Brain pericyte (primary cell): ENCODE measurements at regions not wholly inside any gene's neighbourhood (a gene's known extent, or its start where the extent isn't known, plus 50 kb on each side); places are given as distances from the start of the nearest gene placed in this dataset.
"Not testable (repeated sequence)": the region's sequence is repeated elsewhere in the genome, so short reads cannot be mapped to it uniquely, and the experiment has no call there.

Experiments
- DNase-seq: peaks from one replicate; pipeline ENCODE4 v3.0.0-alpha.2; 2012; ENCODE audit warnings: low read depth, low spot score

DNA sequence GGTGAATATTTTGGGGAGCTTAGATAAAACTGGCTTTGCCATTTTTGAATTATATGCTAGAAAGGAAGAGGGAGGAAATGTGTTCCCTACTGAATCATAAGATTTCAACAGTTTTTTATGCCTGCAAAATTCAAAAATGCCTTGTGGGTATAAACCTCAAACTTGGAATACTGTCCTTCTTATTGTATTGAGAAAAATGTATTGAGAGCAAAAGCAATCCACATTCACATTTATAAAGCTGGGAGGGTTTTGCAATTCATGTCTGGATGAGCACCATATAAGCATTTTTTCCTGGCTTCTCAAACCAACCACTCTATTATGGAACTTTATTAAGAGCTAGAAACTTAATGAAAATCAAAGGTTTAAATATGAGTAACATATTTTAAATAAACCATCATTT lies 289.8 kb downstream of the PCDH7 start:
- DNase-seq: no peak

DNA sequence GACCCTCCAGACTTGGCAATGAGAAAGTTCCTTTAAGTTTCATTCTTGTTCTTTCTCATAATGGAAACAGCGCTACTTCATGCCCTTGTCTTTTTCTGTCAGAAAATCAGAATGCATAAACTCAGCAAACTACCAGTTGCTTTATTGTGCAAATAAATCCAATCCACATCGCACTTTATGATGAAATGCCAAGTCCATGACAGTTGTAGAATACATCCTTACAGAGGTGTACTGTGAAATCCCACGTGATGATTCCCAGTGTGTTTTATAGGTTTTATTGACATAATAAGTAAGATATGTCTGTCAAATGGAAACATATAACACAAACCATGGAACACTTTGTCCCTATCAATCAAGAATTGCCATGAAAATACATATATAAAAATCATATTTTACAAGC lies 295.0 kb downstream of the PCDH7 start:
- no peak for DNase-seq

DNA sequence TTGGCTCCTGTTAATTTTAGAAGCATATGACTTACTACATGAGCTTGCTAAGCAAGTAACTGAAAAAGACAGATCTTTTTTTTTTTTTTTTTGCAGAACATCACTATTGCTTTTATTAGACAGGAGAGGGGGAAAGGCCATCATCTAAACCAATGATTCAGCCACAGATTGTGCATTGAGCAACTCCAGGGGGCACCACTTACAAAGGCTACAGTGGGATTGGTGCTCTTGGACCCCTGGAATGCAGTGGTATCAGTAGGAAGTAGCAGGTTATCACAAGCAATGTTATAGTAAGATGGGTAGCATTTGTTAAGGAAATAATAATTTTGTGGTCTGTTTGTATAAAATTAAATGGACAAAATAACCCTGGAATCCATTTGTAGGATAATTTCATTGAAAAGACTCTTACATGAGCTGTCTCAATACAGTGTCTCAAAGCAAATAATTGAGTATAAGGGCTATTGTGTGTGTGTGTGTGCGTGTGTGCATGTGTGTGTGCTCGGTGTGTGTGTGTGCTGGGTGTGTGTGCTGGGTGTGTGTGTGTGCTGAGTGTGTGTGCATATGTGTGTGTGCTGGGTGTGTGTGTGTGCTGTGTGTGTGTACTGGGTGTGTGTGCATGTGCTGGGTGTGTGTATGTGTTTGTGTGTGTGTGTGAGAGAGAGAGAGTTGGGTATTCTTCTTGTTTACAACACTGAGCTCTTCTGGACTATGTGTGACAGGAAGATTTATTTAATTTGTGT lies 296.3 kb downstream of the PCDH7 start:
- no peak for DNase-seq

DNA sequence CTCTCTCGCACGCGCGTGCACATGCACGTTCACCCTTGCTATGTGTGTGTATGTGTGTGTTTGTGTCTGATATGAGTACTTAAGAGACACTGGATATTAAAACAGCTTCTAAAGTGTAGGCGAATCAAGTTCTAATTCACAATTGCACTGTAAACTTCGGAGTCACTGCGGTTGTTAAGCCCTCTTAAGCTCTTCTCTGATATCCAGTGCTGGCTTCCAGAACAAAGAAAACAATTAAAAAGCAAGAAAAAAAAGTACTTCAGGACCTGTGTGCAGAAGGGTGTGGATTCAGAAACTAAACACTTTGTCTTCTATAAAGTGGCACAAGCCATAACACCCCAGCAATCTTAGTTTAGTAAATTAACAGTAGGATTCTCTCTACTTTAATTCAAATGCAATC lies 300.2 kb downstream of the PCDH7 start:
- DNase-seq: no peak

DNA sequence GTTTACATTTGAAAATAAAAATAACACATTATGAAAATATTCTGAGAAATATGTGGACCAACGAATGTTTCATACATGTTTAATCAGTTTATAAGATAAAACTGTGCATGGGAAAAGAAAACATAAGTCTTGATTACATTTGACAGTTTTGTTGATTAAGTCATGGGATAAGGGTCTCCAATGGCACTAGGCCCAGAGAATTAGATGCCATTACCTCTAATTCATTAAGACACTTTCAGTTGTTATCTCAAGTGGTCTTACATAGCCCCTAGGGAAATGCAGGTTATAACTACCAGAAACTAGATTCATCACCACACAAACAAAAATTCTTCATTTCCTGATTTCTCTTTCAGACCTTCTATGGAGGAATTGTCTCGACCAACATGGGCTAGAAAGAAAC lies 300.8 kb downstream of the PCDH7 start:
- DNase-seq: no peak

DNA sequence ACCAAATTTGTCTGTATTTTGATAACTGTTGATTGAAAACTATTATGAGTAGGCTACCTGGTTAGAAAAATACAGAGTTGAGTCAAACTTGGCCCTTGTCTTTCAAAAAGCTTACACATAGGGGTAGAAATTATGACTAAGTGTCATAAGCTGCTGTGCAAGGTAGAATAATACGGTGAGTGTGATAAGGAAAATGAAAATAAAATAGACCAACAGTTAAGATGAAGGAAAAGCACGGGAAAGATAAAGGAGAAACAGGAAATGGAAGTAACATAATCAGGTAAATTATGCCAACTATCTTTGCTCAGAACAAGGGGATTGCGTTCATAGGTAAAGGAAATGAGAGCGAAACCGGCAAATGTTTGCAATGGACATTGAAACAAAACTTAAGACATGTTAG lies 302.5 kb downstream of the PCDH7 start:
- no peak for DNase-seq

DNA sequence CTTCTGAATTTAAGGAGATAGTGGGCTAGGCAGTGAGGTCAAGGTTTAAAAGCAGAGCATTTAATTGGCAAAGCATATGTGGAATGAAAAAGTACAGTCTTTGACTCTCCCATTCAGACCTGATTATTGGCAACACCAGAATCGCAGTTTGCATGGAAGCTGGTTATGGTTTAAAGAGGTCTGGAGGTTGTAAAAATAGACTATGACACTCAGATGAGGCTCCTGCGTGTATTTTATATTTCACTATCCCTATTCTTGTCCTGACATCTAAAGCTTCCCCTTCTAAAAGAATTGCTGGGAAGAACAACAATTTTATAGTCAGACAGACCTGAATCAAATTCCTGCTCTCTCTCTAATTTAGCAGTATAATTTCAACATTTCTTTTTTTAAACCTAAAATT lies 302.9 kb downstream of the PCDH7 start:
- no peak for DNase-seq

DNA sequence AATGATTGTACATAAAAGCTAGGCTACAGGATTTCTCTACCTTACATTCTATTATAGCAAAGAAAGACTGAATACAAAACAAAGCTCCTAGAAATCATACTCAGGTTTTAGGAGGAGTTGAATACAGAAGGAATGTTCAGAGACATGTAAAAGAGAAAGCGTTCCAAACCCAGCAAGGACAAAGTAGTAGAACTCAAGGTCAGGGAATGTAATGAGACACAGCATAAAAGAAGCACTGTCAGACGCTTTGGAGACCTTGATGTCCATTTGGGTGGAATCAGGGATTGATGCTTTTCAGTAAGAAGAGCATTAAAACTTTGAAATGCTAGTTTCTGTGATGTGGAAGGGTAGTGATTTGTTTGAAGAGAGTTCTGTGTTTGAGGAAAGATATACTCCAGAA lies 303.6 kb downstream of the PCDH7 start:
- no peak for DNase-seq

DNA sequence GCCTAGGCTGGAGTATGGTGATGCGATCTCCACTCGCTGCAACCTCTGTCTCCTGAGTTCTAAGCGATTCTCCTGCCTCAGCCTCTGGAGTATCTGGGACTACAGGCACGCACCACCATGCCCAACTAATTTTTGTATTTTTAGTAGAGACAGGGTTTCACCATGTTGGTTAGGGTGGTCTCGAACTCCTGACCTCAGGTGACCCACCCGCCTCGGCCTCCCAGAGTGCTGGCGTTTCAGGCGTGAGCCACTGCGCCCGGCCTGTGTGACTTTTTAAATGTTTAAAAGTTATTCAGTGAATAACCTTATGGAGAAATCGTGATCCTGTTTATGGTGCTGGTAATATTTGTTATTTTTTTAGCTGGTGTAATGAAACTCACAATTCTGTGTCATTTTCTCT lies 304.6 kb downstream of the PCDH7 start:
- DNase-seq: not testable (repeated sequence)

DNA sequence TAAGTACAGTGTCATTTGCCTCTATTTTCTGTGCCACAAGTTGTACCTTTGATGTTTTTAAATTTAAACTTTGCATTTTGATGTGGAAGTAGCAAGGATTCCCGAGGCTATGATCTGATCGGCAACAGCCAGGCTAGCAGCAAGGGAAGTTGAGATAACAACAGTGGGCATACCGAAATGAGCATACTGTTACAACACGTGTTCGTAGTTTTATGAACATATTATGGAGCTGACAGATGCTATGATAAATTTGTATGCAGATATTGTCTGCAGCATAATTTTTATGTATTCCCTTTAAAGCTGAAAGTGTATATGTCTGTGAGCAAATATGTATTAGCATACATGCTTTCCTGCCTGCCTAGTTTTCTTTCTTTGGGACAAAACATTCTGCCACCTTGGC lies 306.1 kb downstream of the PCDH7 start:
- no peak for DNase-seq

DNA sequence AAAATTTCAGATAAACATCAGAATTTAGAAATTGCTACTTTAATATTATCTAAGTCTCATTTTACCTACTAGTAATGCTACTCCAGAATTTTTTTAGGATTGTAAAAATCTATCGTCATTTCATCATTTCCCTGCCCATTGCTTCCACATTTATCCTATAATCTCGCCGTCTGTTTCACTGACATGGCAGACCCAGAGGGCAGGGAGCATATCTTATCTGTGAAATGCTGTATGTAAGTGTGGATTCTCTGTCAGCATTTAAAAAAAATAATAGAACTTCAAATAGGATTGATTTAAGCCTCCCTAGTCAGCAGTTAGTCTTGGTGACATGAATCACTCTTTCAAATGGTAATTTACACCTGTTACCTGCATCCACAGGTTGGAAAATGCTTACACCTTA lies 314.4 kb downstream of the PCDH7 start:
- no peak for DNase-seq

DNA sequence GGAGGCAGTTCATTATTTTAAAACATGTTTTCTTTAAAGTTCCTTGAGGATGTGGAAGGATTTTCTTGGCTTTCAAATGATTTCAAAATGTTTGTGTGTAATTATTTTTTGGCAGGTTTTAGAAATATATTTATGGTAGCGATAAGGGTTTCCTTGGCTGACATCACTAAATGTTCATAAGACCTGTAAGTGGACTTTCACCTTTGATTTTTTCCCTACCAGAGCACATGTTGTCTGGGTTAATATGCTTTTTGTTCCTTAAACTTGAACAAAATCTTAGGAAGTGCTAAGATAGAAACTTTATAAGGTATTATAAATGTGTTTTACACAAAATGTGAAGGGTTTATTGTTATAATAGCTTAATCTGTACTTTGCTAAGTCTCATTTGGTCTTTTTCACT lies 315.6 kb downstream of the PCDH7 start:
- no peak for DNase-seq

DNA sequence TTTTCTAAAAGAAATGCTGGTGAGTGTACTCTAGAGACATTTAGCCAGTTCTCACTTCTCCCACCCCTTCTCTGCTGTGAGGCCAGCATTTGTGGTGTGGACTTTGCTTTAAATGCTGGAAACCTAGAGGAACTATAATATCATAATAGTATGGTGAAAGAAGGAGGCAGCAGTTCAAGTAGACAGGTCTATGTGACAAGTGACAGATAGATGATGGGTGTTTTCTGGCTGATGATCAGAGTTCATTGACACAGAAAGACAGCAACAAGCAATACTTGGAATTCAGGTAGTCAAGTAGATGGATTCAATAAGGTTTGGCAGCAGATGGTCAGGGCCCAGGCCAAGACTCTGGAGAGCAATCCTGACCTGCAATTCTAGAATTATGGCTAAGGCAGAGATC lies 317.5 kb downstream of the PCDH7 start:
- DNase-seq: no peak

DNA sequence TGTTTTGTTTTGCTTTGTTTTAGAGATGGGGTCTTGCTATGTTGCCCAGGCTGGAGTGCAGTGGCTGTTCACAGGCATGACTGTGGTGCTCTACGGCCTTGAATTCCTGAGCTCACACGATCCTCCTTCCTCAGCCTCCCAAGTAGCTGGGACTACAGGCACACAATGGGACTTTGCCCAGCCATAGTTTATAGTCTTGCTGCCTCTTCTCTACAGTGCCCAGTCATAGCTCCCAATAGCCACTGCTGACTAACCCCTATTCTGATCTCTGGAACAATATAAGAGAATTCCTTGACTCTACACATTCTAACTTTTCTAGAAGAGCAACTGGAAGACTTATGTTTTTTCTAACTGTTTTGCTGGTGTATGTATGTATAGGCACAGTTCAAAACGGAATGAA lies 319.2 kb downstream of the PCDH7 start:
- DNase-seq: no peak

DNA sequence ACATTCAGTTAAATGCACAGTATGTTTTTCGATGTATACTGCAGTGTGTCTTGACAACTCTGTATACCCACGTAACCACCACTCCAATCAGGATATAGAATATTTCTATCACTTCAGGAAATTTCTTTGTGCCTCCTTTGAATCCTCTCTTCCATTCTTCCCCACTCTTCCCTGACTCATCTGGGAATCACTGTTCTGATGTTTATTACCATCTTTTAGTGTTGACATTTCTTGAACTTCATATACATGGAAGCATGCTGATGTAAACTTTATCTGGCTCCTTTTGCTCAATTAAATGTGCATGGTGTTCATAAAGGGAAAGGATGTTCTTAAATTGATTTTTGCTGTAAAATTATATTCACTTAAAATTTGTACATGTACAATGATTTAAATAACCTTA lies 319.9 kb downstream of the PCDH7 start:
- DNase-seq: no peak

DNA sequence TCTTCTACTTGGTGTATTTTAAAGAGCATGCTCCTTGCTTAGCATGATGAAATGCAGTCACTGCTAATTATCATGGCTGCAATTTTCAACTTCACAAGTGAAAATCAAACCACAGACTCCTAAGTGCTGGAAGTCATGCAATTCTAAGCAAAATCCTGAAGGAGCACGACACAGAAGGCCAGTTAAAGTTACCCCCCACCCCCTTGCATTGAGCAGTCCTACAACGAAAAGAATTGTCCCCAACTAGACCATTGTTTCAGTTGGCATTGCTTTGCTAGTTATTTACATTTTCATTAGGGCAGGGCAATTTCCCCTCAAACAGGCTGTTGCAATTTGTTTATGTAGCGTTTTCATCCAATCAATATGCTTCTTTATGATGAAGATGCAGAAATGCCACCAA lies 321.2 kb downstream of the PCDH7 start:
- no peak for DNase-seq

DNA sequence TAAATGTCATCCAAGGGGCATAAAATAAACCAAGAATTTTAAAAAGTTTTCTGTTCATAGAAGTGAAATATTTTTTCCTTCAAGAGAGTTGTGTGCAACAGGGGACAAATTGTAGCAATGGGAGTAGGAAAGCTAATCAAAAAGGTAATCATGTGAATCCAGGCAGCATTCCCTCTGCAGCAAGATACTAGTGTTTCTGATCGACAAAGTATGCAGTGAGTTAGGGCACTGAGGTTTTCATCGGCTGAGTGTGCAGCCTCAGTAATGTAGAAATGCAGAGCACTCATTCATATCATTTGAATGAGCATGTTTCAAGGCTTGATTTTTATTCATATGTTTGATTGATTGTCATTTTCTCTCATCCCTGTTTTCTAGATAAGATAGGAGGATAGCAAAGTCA lies 321.7 kb downstream of the PCDH7 start:
- DNase-seq: no peak

DNA sequence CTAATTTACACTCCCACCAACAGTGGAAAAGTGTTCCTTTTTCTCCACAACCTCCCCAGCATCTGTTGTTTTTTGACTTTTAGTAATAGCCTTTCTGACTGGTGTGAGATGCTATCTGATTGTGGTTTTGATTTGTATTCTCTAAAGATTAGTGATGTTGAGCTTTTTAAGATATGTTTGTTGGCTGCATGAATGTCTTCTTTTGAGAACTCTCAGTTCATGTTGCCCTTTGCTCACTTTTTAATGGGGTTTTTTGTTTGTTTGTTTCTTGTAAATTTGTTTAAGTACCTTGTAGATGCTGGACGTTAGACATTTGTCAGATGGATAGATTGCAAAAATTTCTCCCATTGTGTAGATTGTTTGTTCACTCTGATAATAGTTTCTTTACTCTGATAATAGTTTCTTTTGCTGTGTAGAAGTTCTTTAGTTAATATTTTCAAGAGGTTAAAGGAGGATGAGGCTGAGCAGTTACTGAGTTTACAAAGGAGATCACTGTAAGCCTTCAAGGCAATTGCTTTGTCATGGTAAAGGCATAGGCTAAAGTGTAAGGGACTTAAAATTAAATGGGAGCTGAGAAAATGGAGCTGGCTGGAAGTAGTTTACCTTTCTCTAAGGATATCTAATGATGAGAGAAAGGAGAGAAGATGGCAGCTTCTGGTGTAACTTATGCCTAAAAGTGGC lies 323.4 kb downstream of the PCDH7 start:
- no peak for DNase-seq

DNA sequence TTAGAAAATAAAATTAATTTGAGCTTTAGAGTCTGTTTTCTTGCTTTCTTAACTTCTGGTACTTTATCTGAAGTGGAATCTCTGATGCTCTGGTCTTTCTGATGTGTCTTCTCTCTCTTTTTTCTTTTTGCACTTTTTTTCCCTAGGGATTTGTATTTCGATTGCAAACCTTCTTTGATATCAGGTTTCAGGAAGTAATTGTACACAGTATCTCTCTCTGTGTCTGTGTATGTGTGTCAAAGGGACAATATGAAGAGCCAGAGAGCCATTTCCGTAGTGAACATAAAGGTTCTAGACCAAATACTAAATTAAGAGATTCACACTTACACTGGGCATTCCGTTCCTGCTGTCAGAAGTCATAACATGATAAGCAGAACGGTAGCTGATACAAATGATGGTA lies 325.0 kb downstream of the PCDH7 start:
- DNase-seq: no peak

DNA sequence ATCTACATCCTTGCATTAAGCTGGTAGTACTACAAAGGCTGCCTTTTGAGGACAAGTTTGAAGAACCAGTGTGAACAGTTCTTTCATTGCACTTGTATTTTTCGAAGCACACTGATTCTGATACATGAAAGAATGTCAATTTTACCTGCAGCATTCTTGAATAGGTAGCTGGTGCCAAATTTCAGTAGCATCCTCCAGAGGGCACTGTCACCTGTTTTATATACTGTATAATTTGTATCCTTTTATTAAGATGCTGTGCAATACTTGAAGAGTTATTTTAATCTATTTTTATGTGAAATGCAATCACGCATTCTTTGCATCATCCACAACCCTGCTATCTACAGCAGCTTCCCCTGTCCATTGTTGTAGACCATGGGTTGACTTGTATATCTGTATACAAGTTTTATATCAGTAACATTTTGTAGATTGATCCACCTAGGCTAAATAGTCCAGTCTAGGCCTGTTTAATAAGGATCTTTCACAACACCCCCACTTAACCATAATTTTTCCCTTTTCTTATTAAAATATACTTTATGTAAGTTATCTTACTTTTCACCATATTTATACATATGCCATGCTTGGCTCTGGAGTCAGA lies 325.7 kb downstream of the PCDH7 start:
- no peak for DNase-seq

DNA sequence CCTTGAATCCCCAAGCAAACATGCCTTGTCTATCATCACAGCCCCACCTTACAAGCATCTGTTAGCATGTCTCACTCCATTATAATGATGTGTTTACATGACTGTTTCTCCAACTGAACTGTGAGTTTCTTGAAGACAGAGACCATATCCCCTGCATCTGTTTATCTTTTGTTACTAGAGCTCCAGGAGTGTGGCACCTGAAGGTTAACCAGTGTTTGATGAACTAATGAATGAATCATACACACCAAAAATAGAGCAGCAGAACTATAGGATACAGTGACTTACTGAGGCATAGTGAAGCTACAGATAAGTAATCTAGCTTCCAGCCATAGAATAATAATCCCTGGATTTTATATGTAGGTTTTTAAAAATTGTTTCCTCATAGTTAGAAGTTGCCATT lies 331.0 kb downstream of the PCDH7 start:
- DNase-seq: no peak

DNA sequence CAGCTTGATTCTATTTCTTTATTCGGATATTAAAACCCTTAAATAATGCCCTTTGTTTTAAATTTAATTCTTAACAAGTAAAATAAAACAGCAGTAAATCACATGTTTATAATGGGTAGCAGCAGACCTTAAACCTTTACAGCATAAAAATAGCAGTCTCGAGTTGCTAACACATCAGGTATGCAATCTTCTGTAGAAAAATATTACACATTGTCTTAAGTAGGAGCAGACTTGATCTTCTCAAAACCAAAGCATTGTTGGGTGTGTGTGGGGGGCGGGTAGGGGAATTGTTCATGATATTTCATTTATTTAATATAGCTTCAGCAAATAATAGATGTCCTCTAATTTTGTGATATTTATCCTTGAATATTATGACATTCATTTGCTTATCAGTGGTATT lies 331.4 kb downstream of the PCDH7 start:
- DNase-seq: no peak

DNA sequence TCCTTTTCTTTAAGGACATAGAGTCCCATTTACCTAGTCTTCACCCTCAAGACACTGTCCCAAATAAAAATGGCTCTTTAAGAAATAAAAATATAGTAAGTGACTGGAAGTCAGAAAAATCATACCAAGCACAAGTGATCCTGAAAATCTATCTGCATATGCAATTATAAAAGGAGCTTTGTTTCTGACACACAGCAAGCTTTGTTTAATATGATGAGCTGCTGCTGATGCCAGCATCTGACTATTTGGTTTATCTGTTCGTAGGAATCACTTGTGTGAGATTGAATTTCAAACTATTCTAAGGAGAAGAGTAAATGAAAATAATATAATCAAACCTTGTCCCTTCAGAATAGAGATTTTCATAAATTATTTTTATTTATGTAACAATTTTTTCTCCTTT lies 332.4 kb downstream of the PCDH7 start:
- no peak for DNase-seq
